PFSK-1 (cell line): ENCODE measurements at regions not wholly inside any gene's neighbourhood (a gene's known extent, or its start where the extent isn't known, plus 50 kb on each side); places are given as distances from the start of the nearest gene placed in this dataset.

ENCODE experiments used
- POLR2AphosphoS5 ChIP-seq: IDR thresholded peaks from 2 replicates; pipeline ENCODE4 v1.6.1; 2012; ENCODE audit warnings: low read depth, mild to moderate bottlenecking, control low read depth, low read length, moderate library complexity
- REST ChIP-seq, 2 experiments: IDR thresholded peaks; 2 replicates each; pipeline versions ENCODE4 v1.6.1 to v1.8.0; 2011 to 2012; ENCODE audit warnings: low read depth in 2 of 2, low read length in 2 of 2, control low read depth in 1 of 2, inconsistent platforms in 1 of 2, mild to moderate bottlenecking in 1 of 2, moderate library complexity in 1 of 2; ENCODE audit not compliant: insufficient read depth in 1 of 2
- SIN3A ChIP-seq: IDR thresholded peaks from 2 replicates; pipeline ENCODE4 v1.6.1; 2012; ENCODE audit warnings: mild to moderate bottlenecking, low read length, moderate library complexity, borderline replicate concordance; ENCODE audit not compliant: insufficient read depth
- TAF1 ChIP-seq: IDR thresholded peaks from 2 replicates; pipeline ENCODE4 v1.6.1; 2012; ENCODE audit warnings: low read length, control low read depth, borderline replicate concordance; ENCODE audit not compliant: insufficient read depth

- TF ChIP-seq REST (IDR thresholded peaks at IDR 0.05; ENCODE audit: insufficient read depth in 1 of 2, low read depth in 2 of 2, low read length in 2 of 2) (no peak), POLR2AphosphoS5 (no peak), SIN3A (no peak), TAF1 (no peak)
Observed at GRCh38 chr6:141996823-141997222, 135.9 kb upstream of the GJE1 start.
